NCI-H128 (cell line): ENCODE measurements at regions not wholly inside any gene's neighbourhood (a gene's known extent, or its start where the extent isn't known, plus 50 kb on each side); places are given as distances from the start of the nearest gene placed in this dataset.
"Not testable (repeated sequence)": the region's sequence is repeated elsewhere in the genome, so short reads cannot be mapped to it uniquely, and the experiment has no call there.

ENCODE experiments used
- DNase-seq: peaks from one replicate; lab custom pipeline; 2025; ENCODE audit not compliant: unreplicated experiment; lab: John Stamatoyannopoulos, UW

DNA sequence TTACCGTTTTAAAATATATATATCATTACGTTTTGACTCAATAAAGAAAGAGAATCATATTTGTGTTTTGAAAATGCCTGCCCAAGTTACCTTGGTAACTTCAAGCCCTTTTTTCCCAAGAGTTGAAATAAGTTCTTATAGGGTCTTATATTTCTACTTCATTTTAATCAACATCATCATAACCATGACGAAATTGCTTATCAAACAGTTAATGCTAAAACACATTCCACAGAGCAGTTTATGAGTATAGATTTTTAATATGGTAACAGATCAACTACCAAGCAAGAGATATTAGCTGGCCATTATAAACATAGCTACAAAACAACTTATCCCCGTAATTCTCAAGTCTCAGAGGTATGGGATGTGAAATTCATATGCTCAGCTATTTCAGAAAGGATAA, 197.9 kb upstream of the LRRTM4 start:
- no peak for DNase-seq

GRCh38 chr2:77721593-77721992, 199.4 kb upstream of the LRRTM4 start:
- DNase-seq, result no peak

DNA sequence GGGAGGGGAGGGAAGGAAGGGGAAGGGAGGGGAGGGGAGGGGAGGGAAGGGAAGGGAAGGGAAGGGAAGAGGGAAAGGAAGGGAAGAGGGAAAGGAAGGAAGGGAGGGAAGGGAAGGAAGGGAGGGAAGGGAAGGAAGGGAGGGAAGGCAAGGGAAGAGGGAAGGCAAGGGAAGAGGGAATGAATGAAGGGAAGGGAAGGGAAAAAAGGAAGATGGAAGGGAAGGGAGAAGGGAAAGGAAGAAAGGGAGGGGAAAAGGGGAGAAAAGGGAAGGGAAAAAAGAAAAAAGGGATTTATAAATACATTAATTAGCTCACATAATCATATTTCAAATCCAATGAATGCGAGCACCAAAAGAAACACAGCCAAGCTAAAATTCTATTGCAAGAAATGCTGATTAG, 202.9 kb upstream of the LRRTM4 start:
- no peak for DNase-seq

- DNase-seq, result not testable (repeated sequence)
Observed at GRCh38 chr2:77734662-77735340, 212.6 kb upstream of the LRRTM4 start.

DNA sequence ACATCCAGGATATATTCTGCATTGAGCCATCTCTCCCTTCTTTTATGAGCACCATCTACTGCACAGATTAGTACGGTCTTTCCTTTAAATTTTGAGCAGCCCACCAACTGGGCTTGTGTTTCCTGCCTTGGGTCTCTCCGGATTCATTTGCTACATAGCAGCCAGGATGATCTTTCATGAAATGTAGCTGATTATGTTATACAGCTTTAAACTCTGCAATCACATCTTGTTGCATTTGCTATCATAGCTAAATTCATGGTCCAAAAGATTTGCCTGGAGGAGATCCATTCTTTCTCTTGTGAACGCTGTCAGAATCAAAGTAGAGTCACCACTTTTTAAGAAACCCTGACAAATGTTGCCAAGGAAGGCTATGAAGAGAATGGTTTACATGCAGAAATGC, 215.1 kb upstream of the LRRTM4 start:
- no peak for DNase-seq

GRCh38 chr2:77746780-77747179, 224.6 kb upstream of the LRRTM4 start:
- no peak for DNase-seq

GRCh38 chr2:77753710-77754345, 231.7 kb upstream of the LRRTM4 start:
- DNase-seq, result not testable (repeated sequence)

DNA sequence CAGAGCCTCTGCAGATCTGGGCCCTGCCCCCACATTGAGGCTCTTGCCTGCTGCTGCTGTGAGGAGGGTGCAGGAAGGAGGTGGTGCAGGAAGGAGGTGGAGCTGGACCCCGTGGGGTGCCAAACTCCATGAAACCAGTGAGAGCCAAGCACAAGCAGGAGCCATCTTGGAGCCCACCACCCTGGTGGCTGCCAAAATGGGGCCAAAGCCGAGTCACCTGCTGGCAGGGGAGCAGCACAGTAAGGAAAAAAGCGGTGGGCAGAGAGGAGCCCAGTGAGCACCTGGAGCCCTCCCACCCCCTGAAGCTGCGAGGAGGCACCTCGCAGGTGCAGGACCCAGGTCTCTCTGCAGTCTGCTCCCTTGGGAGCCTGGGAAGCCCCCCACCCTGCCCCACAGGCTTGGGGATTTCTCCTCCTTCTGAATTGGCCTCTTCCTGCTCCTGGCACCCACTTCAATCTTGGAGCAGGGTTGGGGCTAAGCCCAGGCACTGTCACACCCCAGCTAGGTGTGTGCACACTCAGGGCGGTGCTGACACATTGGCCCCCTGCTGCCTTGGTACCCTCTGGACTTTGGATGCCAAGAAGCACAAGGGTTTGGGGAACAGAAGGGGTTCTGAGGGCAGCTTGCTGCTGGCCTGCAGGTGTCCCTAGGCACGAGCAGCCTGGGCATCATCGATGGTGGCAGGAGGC, 245.4 kb upstream of the LRRTM4 start:
- no peak for DNase-seq

- no peak for DNase-seq
Observed at GRCh38 chr2:77768508-77768907, 246.3 kb upstream of the LRRTM4 start.

DNA sequence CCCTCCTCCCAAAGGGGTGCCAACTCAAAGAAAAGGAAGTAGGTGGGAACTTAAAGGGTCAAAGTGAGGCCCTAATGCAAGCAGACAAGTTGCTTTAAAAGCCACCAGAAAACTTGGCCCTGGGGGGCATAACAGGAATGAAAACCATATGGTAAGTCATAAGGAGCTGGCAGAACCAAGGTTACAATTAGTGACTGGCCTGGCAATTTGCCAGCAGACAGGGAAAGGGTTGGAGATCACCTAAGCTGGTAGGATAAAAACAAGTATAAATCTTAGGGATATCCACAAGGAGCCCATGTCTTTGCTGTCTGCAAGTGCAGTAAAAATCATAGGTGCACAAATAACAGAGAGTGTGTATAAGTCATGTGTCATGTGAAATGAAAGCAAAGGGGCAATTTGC, 256.7 kb upstream of the LRRTM4 start:
- DNase-seq, result no peak

DNA sequence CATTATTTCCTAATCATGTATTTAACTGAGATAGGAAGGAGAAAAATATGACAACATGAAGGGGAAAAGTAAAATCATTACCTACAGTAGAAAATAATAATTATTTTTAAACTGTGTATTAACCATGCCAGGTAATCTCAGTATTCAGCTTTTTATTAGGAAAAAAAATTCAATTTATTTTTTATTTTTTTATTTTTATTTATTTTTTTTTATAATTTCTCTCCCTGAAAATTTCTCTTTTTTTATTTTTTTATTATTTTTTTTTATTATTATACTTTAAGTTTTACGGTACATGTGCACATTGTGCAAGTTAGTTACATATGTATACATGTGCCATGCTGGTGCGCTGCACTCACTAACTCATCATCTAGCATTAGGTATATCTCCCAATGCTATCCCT, 271.3 kb upstream of the LRRTM4 start:
- not testable (repeated sequence) for DNase-seq

- DNase-seq, result no peak
Observed at GRCh38 chr2:77796397-77796796, 274.2 kb upstream of the LRRTM4 start.

DNA sequence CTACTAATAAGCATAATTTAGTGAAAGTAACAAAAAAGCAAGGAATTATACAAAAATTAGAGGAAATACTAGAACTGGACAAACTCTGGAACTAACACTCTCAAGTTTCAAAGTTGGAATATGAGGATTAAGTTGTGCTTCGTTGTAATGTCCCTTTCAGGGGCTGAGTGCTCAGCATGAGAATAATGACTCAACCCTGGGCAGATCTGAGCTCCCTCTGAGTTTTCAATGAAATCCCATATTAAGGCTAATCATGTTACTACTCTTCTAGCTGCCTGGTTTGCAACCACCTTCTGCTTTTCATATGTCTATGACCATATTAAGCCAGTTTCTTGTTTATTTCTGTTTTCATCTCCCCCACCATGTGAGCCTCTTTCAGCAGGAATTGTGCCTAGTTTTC, 274.9 kb upstream of the LRRTM4 start:
- no peak for DNase-seq

DNA sequence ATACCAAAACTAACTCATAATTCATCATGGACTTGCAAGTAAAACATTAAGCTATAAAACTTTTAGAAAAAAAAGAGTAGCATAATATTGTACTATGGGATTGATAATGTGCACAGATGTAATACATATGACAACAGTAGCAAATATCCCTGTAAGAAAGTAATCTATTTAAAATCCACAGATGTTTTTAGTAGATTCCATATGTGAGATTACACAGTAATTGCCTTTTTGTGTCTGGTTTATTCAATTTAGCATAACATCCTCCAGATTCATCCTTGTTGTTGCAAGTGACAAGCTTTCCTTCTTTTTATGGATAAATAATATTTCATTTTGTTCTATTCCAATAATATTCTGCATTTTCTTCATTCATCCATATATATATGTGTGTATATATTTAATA, 278.2 kb upstream of the LRRTM4 start:
- DNase-seq, result no peak

DNA sequence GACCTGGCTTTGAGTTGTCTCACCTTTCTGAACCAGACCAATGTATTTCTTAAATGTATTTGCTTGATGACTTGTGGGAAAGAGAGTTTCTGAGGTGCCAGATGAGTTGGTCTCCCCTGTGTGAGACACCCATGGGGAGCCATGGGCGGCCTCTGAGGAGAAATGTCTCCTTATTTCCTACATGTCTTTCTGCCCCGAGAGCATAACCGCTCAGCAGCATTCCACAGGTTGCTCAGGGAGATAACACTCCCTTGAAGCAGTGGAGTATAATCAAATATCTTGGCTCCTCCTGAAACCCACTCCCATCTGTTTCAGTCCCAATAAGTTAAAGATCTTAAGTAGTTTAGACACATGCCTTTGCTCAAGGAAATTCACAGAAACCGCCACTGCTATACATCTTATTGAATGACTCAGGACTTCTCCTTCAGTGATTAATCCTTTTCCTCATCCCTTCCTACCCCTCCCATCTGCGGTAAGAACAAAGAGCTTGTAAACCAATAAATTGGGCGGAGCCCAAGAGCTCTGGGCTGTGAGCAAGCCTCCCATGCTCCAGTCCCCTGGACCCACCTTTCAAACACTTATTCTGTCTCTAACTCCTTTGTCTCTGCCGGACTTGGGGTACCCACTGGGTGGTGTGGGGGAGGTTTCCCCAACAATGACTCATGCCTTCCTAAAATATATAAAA, 285.5 kb upstream of the LRRTM4 start:
- DNase-seq, result no peak

- DNase-seq, result no peak
Observed at GRCh38 chr2:77808599-77808998, 286.4 kb upstream of the LRRTM4 start.

GRCh38 chr2:77813599-77813998, 291.4 kb upstream of the LRRTM4 start:
- no peak for DNase-seq

DNA sequence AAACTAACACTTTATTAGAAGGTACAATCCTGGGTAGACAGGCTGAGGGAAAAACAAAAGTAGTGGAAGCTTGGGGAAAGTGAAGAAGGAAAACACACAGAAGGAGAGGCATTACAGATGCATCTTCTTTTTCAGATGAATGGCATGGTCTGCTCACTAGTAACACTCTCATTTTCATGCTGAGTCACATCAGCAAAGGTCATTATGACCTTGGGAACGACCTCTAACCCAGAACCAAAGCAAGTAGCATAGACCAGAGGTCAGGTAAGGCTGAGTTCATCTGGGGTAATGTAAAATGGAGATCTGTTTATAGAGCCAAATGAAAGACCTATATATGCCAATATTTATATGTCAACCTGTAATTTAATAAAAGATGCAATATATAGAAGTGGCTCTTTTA, 294.4 kb upstream of the LRRTM4 start:
- DNase-seq, result no peak

DNA sequence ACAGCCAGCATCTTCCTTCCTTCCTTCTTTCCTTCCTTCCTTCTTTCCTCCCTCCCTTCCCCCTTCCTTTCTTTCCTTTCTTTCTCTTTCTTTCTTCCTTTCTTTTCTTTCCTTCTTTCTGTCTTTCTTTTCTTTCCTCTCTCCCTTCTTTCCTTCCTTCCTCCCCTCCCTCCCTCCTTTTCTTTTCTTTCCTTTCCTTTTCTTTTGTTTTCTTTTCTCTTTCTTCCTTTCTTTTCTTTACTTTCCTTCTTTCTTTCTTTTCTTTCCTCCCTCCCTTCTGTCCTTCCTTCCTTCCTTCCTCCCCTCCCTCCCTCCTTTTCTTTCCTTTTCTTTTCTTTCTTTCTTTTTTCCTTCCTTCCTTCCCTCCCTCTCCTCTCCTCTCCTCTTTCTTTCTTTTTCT, 296.0 kb upstream of the LRRTM4 start:
- DNase-seq, result no peak

DNA sequence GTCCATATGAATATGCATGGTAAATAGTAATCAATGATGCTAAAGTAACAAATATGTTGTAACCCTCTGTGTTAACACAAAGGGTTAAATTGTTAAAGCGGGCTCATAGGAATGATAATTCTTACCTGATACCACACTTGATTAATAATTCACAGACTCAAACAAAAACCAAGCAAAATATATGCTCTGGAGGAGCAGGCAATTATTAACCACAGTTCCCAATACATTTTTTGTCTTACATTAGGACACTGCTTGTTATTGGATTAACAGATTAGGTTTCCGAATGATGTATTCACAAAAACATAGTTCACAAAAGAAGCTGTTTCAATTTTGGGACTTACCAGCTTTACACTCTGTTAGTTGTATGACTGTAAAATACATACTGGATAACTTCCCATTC, 300.9 kb upstream of the LRRTM4 start:
- DNase-seq, result no peak

- DNase-seq, result no peak
Observed at GRCh38 chr2:77831060-77831459, 308.9 kb upstream of the LRRTM4 start.

GRCh38 chr2:77831471-77831870, 309.3 kb upstream of the LRRTM4 start:
- no peak for DNase-seq
